A549 (cell line): ENCODE measurements at regions not wholly inside any gene's neighbourhood (a gene's known extent, or its start where the extent isn't known, plus 50 kb on each side); places are given as distances from the start of the nearest gene placed in this dataset.

Experiments
- CEBPB ChIP-seq, 2 experiments: fragments of >200 bp in 1 of 2; sonication (Bioruptor Twin) in 1 of 2; formaldehyde crosslinking in 1 of 2; IDR thresholded peaks; 2 replicates each; pipeline ENCODE4 v1.6.1; 2012 to 2016
- CTCF ChIP-seq: fragments of >200 bp; sonication (Bioruptor Twin); formaldehyde crosslinking; IDR thresholded peaks from 3 replicates; pipeline ENCODE4 v1.5.1; 2016
- EHMT2 ChIP-seq: fragments of 200-600 bp; sonication (generic); IDR thresholded peaks from 2 replicates; pipeline ENCODE4 v1.6.1; 2016; ENCODE audit warnings: antibody characterized with exemption, low read depth, mild to moderate bottlenecking, moderate library complexity
- ELK1 ChIP-seq: fragments of 150-350 bp; IDR thresholded peaks from 2 replicates; pipeline ENCODE4 v1.6.1; 2014; ENCODE audit warnings: low read depth, mild to moderate bottlenecking, low read length
- HES2 ChIP-seq: fragments of >200 bp; sonication (Bioruptor Twin); formaldehyde crosslinking; IDR thresholded peaks from 2 replicates; pipeline ENCODE4 v1.6.1; 2016
- HOXA7 ChIP-seq: fragments of 250-450 bp; sonication (Bioruptor Pico); IDR thresholded peaks from 2 replicates; pipeline ENCODE4 v1.5.0; 2020; ENCODE audit warnings: mild to moderate bottlenecking, moderate library complexity
- MAFK ChIP-seq: fragments of 450-650 bp; IDR thresholded peaks from 2 replicates; pipeline ENCODE4 v1.6.1; 2014; ENCODE audit not compliant: partially characterized antibody
- MAX ChIP-seq: IDR thresholded peaks from 2 replicates; pipeline ENCODE4 v1.6.1; 2012
- MYC ChIP-seq: IDR thresholded peaks from 2 replicates; pipeline ENCODE4 v1.6.1; 2012; ENCODE audit warnings: mild to moderate bottlenecking, inconsistent platforms, low read length, improper control_type of control experiment, borderline replicate concordance
- NR3C1 ChIP-seq: fragments of >200 bp; sonication (Bioruptor Twin); formaldehyde crosslinking; IDR thresholded peaks from 3 replicates; pipeline ENCODE4 v1.6.1; 2017
- POLR2A ChIP-seq: IDR thresholded peaks from 2 replicates; pipeline ENCODE4 v1.6.1; 2012; ENCODE audit warnings: mild to moderate bottlenecking, low read length
- RFX5 ChIP-seq: fragments of 450-650 bp; IDR thresholded peaks from 2 replicates; pipeline ENCODE4 v1.7.1; 2014; ENCODE audit warnings: antibody characterized with exemption, mild to moderate bottlenecking, moderate library complexity

- TF ChIP-seq POLR2A, result no peak
- no peak for TF ChIP-seq RFX5
- TF ChIP-seq ELK1, result no peak
- TF ChIP-seq CTCF, result no peak
- TF ChIP-seq EHMT2, result no peak
- TF ChIP-seq HES2, result no peak
- no peak for TF ChIP-seq CEBPB (IDR thresholded peaks at IDR 0.05)
- TF ChIP-seq NR3C1, result no peak
- no peak for TF ChIP-seq MYC
- TF ChIP-seq HOXA7, result no peak
- no peak for TF ChIP-seq MAX
- no peak for TF ChIP-seq MAFK
Observed at GRCh38 chr12:127494961-127495915, 771.7 kb upstream of the TMEM132C start.
